ENCODE measurements at regions not wholly inside any gene's neighbourhood (a gene's known extent, or its start where the extent isn't known, plus 50 kb on each side); places are given as distances from the start of the nearest gene placed in this dataset.

DNA sequence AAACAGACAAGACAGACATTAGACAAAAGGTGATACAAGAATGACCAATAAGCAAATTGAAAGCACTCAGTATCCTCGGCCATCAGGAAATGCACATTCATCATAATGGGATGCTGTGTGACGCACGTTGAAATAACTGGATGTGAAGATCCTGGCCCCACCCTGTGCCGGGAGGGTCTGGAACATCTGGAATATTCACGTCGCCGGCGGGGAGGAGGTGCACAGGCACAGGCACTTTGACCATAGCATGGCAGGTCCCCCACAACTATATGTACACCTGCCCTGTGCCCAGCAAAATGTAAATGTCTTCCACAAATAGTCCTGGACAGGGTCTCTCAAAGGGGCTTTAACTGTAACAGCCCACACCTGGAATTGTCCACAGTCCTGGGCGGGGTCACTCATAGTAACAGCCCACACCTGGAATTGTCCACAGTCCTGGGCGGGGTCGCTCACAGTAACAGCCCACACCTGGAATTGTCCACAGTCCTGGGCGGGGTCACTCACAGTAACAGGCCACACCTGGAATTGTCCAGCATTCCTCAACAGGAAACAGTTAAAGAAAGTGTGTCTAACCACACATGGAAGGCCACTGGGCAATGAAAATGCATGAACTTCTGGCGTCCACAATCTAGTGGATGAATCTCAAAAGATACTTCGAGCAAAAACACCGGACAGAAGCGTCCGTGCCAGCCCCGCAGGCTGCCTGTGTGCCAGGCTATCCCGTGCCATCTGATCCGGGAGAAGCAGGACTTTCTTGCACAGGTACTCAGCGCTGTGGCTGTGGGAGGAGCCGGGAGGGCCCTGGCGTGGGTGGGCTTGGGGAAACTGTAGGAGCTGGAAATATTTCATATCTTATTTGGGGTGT is 113.4 kb downstream of the RTP5 start:
- TF ChIP-seq EZH2phosphoT487 (IDR thresholded peaks at IDR 0.05; ENCODE audit: borderline replicate concordance, low read depth, low read length) = no peak
- TF ChIP-seq, protein P1, sequence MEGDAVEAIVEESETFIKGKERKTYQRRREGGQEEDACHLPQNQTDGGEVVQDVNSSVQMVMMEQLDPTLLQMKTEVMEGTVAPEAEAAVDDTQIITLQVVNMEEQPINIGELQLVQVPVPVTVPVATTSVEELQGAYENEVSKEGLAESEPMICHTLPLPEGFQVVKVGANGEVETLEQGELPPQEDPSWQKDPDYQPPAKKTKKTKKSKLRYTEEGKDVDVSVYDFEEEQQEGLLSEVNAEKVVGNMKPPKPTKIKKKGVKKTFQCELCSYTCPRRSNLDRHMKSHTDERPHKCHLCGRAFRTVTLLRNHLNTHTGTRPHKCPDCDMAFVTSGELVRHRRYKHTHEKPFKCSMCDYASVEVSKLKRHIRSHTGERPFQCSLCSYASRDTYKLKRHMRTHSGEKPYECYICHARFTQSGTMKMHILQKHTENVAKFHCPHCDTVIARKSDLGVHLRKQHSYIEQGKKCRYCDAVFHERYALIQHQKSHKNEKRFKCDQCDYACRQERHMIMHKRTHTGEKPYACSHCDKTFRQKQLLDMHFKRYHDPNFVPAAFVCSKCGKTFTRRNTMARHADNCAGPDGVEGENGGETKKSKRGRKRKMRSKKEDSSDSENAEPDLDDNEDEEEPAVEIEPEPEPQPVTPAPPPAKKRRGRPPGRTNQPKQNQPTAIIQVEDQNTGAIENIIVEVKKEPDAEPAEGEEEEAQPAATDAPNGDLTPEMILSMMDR (conservative IDR thresholded peaks at IDR 0.05; ENCODE audit: low read length) = no peak
- H3K36me3 ChIP-seq (ENCODE audit: insufficient read depth, low read length) = no peaks in the 10 kb centered on the region
- H3K4me1 ChIP-seq (ENCODE audit: insufficient read depth, low read length, poor library complexity, severe bottlenecking) = no peaks in the 10 kb centered on the region
- no peak overlapping the region for H3K4me2 ChIP-seq (ENCODE audit: low read length)
- ChIA-PET CTCF (ENCODE audit: unreplicated experiment) (no interaction called here), POLR2A (no interaction called here)
- no peaks in the 10 kb centered on the region for H3K79me2 ChIP-seq (ENCODE audit: insufficient read depth, low read depth, low read length)
- BruUV-seq (replicated peaks) = TSS peak; percentile 27
- H3K9me2 ChIP-seq (ENCODE audit: insufficient read depth, low read length) = no peaks in the 10 kb centered on the region
- H4K20me1 ChIP-seq (ENCODE audit: insufficient read depth, low read length) = no peaks in the 10 kb centered on the region
- H3K9me3 ChIP-seq (ENCODE audit: low read length) = no peaks in the 10 kb centered on the region
- intact Hi-C loops (cut with micrococcal nuclease; ENCODE audit: unreplicated experiment) = no loop called here
- H3K4me3 ChIP-seq (ENCODE audit: low read depth, low read length, poor library complexity, severe bottlenecking) = no peak overlapping the region
- H3K27ac ChIP-seq (ENCODE audit: low read depth, low read length, poor library complexity, severe bottlenecking) = no peak overlapping the region
- DNase-seq (ENCODE audit: low spot score) = no peak
- no peak overlapping the region for H2AFZ ChIP-seq (ENCODE audit: low read length)

DNA sequence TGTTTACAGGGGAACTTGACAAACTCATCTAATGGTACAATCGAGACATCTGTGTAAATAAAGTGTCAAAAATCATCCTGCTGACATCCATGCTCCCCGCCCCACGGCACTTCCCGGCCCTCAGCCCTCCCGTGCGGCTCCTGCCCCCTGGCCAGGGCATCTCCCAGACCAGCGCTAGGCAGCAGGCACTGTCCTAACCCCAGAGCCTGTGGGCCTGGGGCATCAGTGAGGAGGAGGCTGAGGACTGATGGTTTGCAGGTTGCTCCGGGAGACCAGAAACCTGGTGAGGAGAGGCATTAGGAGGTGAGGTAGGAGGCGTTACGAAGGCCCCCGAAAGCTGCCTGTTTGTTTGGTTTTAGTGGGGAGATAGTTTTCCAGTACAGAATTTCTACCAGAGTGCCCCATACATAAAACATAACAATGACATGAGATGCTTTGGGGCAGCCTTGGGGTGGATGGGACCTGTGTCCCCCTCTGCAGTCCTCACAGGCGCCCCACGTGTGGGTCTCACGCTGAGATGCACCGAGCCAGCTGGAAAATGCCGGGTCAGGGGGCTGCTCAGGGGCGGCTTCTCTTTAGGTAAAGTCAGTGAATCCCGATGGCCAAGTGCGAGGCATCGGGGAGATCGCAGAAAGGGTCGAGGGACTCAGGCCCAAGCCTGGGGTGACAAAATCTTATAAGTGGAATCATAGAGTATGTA is 114.2 kb downstream of the RTP5 start:
- Histone ChIP-seq H3K4me1 (ENCODE audit: insufficient read depth, low read length, poor library complexity, severe bottlenecking) (no peaks in the 10 kb centered on the region), H3K9me2 (ENCODE audit: insufficient read depth, low read length) (no peaks in the 10 kb centered on the region), H4K20me1 (ENCODE audit: insufficient read depth, low read length) (no peaks in the 10 kb centered on the region), H2AFZ (ENCODE audit: low read length) (no peak overlapping the region), H3K36me3 (ENCODE audit: insufficient read depth, low read length) (no peaks in the 10 kb centered on the region), H3K27ac (ENCODE audit: low read depth, low read length, poor library complexity, severe bottlenecking) (no peak overlapping the region), H3K4me3 (ENCODE audit: low read depth, low read length, poor library complexity, severe bottlenecking) (no peak overlapping the region), H3K79me2 (ENCODE audit: insufficient read depth, low read depth, low read length) (no peaks in the 10 kb centered on the region), H3K9me3 (ENCODE audit: low read length) (no peaks in the 10 kb centered on the region), H3K4me2 (ENCODE audit: low read length) (no peak overlapping the region)
- TF ChIP-seq, protein P1 (conservative IDR thresholded peaks at IDR 0.05; ENCODE audit: low read length) = no peak
- no peak for TF ChIP-seq EZH2phosphoT487 (IDR thresholded peaks at IDR 0.05; ENCODE audit: borderline replicate concordance, low read depth, low read length)
- intact Hi-C loops (cut with micrococcal nuclease; ENCODE audit: unreplicated experiment) = no loop called here
- POLR2A ChIA-PET = no interaction called here
- BruUV-seq (replicated peaks) = no TSS peak
- CTCF ChIA-PET (ENCODE audit: unreplicated experiment) = no interaction called here
- no peak for DNase-seq (ENCODE audit: low spot score)

DNA sequence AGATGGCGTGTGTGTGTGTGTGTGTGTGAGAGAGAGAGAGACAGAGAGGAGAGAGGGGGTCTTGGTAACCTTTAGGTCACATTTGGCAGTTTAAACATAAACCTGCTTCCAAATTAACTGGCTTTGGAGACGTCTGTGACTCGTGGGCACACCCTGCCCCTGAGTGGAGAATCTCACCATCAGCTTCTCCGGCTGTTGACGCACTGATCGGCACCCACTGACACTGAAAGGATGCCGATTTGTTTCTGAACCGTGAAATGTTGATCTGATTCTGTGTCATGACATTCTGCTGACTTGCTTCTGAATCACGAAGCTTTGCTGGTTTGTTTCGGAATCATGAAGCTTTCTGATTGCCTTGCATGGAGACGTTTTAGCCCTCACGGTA is 114.7 kb downstream of the RTP5 start:
- CTCF ChIA-PET (ENCODE audit: unreplicated experiment) = no interaction called here
- POLR2A ChIA-PET = no interaction called here
- intact Hi-C loops (cut with micrococcal nuclease; ENCODE audit: unreplicated experiment) = no loop called here

More for the DNA sequence above, 114.7 kb downstream of the RTP5 start:
- H3K36me3 ChIP-seq (ENCODE audit: insufficient read depth, low read length) = no peaks in the 10 kb centered on the region
- no peaks in the 10 kb centered on the region for H3K9me2 ChIP-seq (ENCODE audit: insufficient read depth, low read length)
- TF ChIP-seq, protein P1 (conservative IDR thresholded peaks at IDR 0.05; ENCODE audit: low read length) = no peak
- TF ChIP-seq EZH2phosphoT487 (IDR thresholded peaks at IDR 0.05; ENCODE audit: borderline replicate concordance, low read depth, low read length) = no peak
- H3K27ac ChIP-seq (ENCODE audit: low read depth, low read length, poor library complexity, severe bottlenecking) = no peak overlapping the region
- H4K20me1 ChIP-seq (ENCODE audit: insufficient read depth, low read length) = no peaks in the 10 kb centered on the region
- H3K4me3 ChIP-seq (ENCODE audit: low read depth, low read length, poor library complexity, severe bottlenecking) = no peak overlapping the region
- no peaks in the 10 kb centered on the region for H3K9me3 ChIP-seq (ENCODE audit: low read length)
- H3K79me2 ChIP-seq (ENCODE audit: insufficient read depth, low read depth, low read length) = no peaks in the 10 kb centered on the region
- DNase-seq (ENCODE audit: low spot score) = no peak
- BruUV-seq (replicated peaks) = no TSS peak
- no peak overlapping the region for H3K4me2 ChIP-seq (ENCODE audit: low read length)
- H3K4me1 ChIP-seq (ENCODE audit: insufficient read depth, low read length, poor library complexity, severe bottlenecking) = no peaks in the 10 kb centered on the region
- H2AFZ ChIP-seq (ENCODE audit: low read length) = no peak overlapping the region
